MM.1S (cell line): ENCODE measurements at regions not wholly inside any gene's neighbourhood (a gene's known extent, or its start where the extent isn't known, plus 50 kb on each side); places are given as distances from the start of the nearest gene placed in this dataset.

ENCODE experiments used
- DNase-seq: peaks from one replicate; pipeline ENCODE4 v3.0.0-alpha.2; 2015
- H2AFZ ChIP-seq: fragments of 300-600 bp; sonication (generic); 2 replicates; pipeline ENCODE4 v1.6.0; 2016; ENCODE audit warnings: antibody characterized with exemption, low read length
- H3F3A ChIP-seq: fragments of 300-600 bp; sonication (generic); 2 replicates; pipeline ENCODE4 v1.6.1; 2016; ENCODE audit warnings: mild to moderate bottlenecking, antibody characterized with exemption, low read length, moderate library complexity, mixed read lengths; ENCODE audit not compliant: insufficient read depth
- H3K27ac ChIP-seq: fragments of 300-600 bp; sonication (generic); 2 replicates; pipeline ENCODE4 v1.5.1; 2016; ENCODE audit warnings: mild to moderate bottlenecking, low read length
- H3K27me3 ChIP-seq: fragments of 300-600 bp; sonication (generic); replicated peaks from 2 replicates; pipeline ENCODE4 v1.6.0; 2016; ENCODE audit warnings: low read length; ENCODE audit not compliant: insufficient read depth
- H3K36me3 ChIP-seq: fragments of 300-600 bp; sonication (generic); replicated peaks from 2 replicates; pipeline ENCODE4 v1.6.1; 2016; ENCODE audit warnings: mild to moderate bottlenecking, low read length, mixed read lengths; ENCODE audit not compliant: insufficient read depth
- H3K4me1 ChIP-seq: fragments of 300-600 bp; sonication (generic); 2 replicates; pipeline ENCODE4 v1.6.1; 2016; ENCODE audit warnings: low read length, mixed read lengths
- H3K4me2 ChIP-seq: fragments of 300-600 bp; sonication (generic); 2 replicates; pipeline ENCODE4 v1.6.0; 2016; ENCODE audit warnings: low read depth, low read length
- H3K4me3 ChIP-seq: fragments of 300-600 bp; sonication (generic); 2 replicates; pipeline ENCODE4 v1.5.1; 2016; ENCODE audit warnings: low read length, mixed read lengths
- H3K79me2 ChIP-seq: fragments of 300-600 bp; sonication (generic); 2 replicates; pipeline ENCODE4 v1.6.1; 2016; ENCODE audit warnings: mixed run types, low read length, mixed read lengths
- H3K9ac ChIP-seq: fragments of 300-600 bp; sonication (generic); 2 replicates; pipeline ENCODE4 v1.6.1; 2016; ENCODE audit warnings: low read length, mixed read lengths
- H3K9me2 ChIP-seq: fragments of 300-600 bp; sonication (generic); replicated peaks from 2 replicates; pipeline ENCODE4 v1.6.1; 2016; ENCODE audit warnings: mild to moderate bottlenecking, low read length, mixed read lengths; ENCODE audit not compliant: insufficient read depth
- H3K9me3 ChIP-seq: fragments of 300-600 bp; sonication (generic); replicated peaks from 2 replicates; pipeline ENCODE4 v1.6.1; 2016; ENCODE audit warnings: mild to moderate bottlenecking, low read length, mixed read lengths; ENCODE audit not compliant: insufficient read depth
- H4K20me1 ChIP-seq: fragments of 300-600 bp; sonication (generic); 2 replicates; pipeline ENCODE4 v1.6.1; 2016; ENCODE audit warnings: mild to moderate bottlenecking, low read length, moderate library complexity, mixed read lengths; ENCODE audit not compliant: insufficient read depth
- EZH2 ChIP-seq: fragments of 300-600 bp; sonication (generic); optimal IDR thresholded peaks from 2 replicates; pipeline ENCODE3; 2017; ENCODE audit warnings: low read depth, mild to moderate bottlenecking, antibody characterized with exemption, low read length, mixed read lengths
- EZH2phosphoT487 ChIP-seq: fragments of 300-600 bp; sonication (generic); IDR thresholded peaks from 2 replicates; pipeline ENCODE4 v1.6.1; 2018; ENCODE audit warnings: antibody characterized with exemption, low read length
- TF ChIP-seq, protein P1 (sequence below): fragments of 300-600 bp; sonication (generic); IDR thresholded peaks from 2 replicates; pipeline ENCODE4 v1.5.1; 2016; ENCODE audit warnings: antibody characterized with exemption, low read length, mixed read lengths

DNA sequence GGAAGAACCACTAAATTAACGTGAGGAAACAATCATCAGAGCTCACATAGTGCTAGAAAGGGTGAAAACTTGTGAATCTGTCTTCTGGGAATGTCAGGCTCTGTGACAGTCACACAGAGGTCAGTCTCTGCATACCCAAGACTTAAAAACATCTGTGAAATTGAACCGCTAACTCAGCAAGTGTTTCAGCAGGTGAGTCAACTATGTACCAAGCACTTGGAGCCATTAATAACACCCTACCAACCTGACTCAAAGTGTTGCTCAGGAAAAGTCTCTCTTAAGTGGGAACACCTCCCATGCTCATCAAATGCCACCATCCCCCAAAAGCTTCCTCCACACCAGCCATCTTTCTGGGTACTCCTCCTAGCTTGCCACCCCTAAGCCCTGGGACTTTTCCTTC, 92.3 kb upstream of the CARMIL1 start:
- TF ChIP-seq EZH2phosphoT487 (no peak), EZH2 (no peak)
- TF ChIP-seq, protein P1, sequence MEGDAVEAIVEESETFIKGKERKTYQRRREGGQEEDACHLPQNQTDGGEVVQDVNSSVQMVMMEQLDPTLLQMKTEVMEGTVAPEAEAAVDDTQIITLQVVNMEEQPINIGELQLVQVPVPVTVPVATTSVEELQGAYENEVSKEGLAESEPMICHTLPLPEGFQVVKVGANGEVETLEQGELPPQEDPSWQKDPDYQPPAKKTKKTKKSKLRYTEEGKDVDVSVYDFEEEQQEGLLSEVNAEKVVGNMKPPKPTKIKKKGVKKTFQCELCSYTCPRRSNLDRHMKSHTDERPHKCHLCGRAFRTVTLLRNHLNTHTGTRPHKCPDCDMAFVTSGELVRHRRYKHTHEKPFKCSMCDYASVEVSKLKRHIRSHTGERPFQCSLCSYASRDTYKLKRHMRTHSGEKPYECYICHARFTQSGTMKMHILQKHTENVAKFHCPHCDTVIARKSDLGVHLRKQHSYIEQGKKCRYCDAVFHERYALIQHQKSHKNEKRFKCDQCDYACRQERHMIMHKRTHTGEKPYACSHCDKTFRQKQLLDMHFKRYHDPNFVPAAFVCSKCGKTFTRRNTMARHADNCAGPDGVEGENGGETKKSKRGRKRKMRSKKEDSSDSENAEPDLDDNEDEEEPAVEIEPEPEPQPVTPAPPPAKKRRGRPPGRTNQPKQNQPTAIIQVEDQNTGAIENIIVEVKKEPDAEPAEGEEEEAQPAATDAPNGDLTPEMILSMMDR: no peak
- H3K9me2 ChIP-seq: no peaks in the 10 kb centered on the region
- no peak overlapping the region for H3K27ac ChIP-seq

DNA sequence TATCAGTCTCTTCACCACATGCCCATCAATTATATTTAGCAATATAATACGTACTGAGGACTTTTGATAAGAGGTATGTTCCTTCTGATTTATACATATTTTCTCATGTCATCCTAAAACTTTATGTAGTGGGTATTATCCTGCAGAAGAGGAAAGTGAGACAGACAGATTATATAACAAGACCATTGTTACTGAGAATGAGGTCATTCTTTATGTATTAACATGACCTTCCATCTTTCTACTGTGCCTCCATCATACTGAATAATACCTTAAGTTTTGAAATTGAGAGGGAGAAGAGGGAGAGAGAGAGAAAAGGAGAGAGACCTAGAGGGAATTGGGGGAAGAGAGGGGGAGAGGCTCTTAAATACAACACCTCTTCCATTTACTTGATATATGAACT, 90.9 kb upstream of the CARMIL1 start:
- Histone ChIP-seq H3K4me3 (no peak overlapping the region), H3K9ac (no peak overlapping the region), H2AFZ (no peak overlapping the region), H3F3A (no peaks in the 10 kb centered on the region), H4K20me1 (no peaks in the 10 kb centered on the region), H3K4me1 (peaks cover 15% of the 10 kb centered on the region), H3K9me3 (no peaks in the 10 kb centered on the region), H3K27ac (no peak overlapping the region), H3K36me3 (no peaks in the 10 kb centered on the region), H3K4me2 (no peak overlapping the region), H3K9me2 (no peaks in the 10 kb centered on the region), H3K27me3 (no peaks in the 10 kb centered on the region), H3K79me2 (no peaks in the 10 kb centered on the region)
- TF ChIP-seq EZH2: no peak
- TF ChIP-seq, protein P1: no peak
- TF ChIP-seq EZH2phosphoT487: no peak
- DNase-seq: no peak

More for the DNA sequence above, 92.3 kb upstream of the CARMIL1 start:
- Histone ChIP-seq H3K9ac (no peak overlapping the region), H3F3A (no peaks in the 10 kb centered on the region), H3K36me3 (no peaks in the 10 kb centered on the region), H2AFZ (peak overlapping the region; percentile 45), H3K4me3 (no peak overlapping the region), H3K4me2 (peak overlapping the region; percentile 17; the same call in 1 of the 2 replicates), H3K4me1 (peaks cover 18% of the 10 kb centered on the region), H3K27me3 (no peaks in the 10 kb centered on the region), H3K9me3 (no peaks in the 10 kb centered on the region), H3K79me2 (no peaks in the 10 kb centered on the region), H4K20me1 (no peaks in the 10 kb centered on the region)
- peak; percentile 50 for DNase-seq

DNA sequence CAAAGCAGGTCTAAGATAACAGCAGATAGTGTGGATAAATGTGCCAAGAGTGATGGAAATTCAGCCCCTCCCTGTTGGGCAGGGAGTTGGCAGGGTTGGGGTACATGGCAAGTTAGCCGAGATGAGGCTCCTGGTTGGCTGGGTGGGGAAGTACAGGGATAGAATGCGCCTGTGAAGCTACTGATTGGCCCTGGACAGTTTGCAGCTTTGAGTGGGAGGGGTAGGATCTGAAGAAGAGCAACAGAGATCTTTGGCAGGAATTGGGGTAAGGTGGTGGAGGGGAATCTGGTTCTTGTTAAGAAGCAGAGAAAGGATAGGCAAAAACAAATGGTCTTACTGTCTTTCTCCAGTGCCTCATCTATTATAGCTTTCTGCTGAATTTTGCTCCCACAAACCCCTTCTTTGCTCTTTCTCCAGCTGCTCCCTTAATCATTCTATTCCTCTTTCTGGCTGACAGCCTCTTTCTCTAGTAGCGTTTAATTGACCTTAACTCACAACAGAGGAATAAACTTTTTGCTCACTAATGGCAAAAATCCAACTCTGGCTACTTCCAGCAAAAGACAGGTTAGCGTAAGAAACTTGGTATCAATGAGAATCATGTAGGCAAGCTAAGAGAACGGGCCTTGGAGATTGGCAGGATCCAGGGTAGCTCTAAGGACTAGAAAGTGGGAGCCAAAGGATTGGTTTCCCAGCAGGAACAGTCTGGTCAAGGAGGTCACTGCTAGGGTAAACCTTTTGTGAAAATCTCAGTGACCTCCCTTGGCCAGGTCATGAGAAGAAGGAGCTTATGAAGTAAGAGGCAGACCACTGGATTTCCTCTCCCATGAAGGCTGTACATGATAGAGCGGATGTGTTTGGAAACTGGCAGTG, 86.3 kb upstream of the CARMIL1 start:
- no peak overlapping the region for H2AFZ ChIP-seq
- H3K27me3 ChIP-seq: no peaks in the 10 kb centered on the region
- H3K27ac ChIP-seq: no peak overlapping the region
- no peaks in the 10 kb centered on the region for H3K79me2 ChIP-seq
- H3K4me2 ChIP-seq: no peak overlapping the region
- TF ChIP-seq EZH2phosphoT487 (no peak), EZH2 (no peak)
- TF ChIP-seq, protein P1: no peak
- DNase-seq: no peak
- H3K4me1 ChIP-seq: no peaks in the 10 kb centered on the region
- H3K9me3 ChIP-seq: no peaks in the 10 kb centered on the region
- no peaks in the 10 kb centered on the region for H3F3A ChIP-seq
- H3K9ac ChIP-seq: no peak overlapping the region
- H3K36me3 ChIP-seq: no peaks in the 10 kb centered on the region
- H3K9me2 ChIP-seq: no peaks in the 10 kb centered on the region
- no peaks in the 10 kb centered on the region for H4K20me1 ChIP-seq
- H3K4me3 ChIP-seq: no peak overlapping the region
